Stimulated activated CD8-positive, alpha-beta memory T cell treated with anti-CD3 and anti-CD28 coated beads, Interleukin-4, amount 100 ng/mL, for 1 hour (primary cell): ENCODE measurements at regions not wholly inside any gene's neighbourhood (a gene's known extent, or its start where the extent isn't known, plus 50 kb on each side); places are given as distances from the start of the nearest gene placed in this dataset.
"Not testable (repeated sequence)": the region's sequence is repeated elsewhere in the genome, so short reads cannot be mapped to it uniquely, and the experiment has no call there.

ENCODE experiments used
- DNase-seq, 2 donors: peaks; one replicate each; pipeline ENCODE4 v3.0.0-alpha.2; 2020; ENCODE audit warnings: low read depth in 2 of 2, low spot score in 1 of 2

DNA sequence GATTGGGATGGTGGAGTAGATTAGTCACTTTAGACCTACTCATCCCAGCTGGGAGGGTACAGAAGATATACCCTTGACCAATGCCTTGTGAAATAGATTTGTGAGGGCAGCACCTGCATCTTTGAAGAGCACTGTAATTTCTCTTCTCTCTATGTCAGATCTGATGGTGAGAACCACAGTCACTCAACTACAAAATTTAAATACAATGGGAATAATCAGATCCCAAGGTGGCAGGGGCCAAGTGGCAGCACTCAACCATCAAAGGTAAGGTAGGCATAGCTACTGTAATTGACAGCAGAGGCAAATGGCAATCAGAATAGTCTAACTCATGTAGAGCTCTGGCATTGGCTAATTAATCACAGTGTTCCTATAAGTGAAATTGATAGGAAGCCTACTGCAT is 212.0 kb upstream of the HES1 start:
- DNase-seq = not testable (repeated sequence)

DNA sequence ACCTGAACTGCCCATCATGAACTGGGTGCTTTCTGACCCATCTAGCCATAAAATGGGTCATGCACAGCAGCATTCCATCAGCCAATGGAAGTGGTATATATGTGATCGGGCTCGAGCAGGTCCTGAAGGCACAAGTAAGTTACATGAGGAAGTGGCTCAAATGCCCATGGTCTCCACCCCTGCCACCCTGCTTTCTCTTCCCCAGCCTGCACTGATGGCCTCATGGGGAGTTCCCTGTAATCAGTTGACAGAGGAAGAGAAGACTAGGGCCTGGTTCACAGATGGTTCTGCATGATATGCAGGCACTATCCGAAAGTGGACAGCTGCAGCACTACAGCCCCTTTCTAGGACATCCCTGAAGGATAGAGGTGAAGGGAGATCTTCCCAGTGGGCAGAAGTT is 209.9 kb upstream of the HES1 start:
- not testable (repeated sequence) for DNase-seq

DNA sequence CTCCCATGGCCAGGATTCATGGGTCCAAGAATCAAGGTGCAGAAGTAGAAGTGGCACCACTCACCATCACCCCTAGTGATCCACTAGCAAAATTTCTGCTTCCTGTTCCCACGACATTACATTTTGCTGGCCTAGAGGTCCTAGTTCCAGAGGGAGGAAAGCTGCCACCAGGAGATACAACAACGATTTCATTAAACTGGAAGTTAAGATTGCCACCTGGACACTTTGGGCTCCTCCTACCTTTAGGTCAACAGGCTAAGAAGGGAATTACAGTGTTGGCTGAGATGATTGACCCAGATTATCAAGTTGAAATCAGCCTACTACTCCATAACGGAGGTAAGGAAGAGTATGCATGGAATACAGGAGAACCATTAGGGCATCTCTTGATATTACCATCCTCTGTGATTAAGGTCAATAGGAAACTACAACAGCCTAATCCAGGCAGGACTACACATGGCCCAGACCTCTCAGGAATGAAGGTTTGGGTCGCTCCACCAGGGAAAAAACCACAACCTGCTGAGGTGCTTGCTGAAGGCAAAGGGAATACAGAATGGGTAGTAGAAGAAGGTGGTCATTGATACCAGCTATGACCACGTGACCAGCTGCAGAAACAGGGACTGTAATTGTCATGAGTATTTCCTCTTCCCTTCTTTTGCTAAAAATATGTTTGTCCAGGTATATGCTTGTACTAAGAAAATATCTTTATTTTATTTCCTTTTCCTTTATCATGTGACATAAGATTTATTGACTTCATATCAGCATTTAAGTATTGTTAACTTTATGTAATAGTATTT is 208.3 kb upstream of the HES1 start:
- DNase-seq = not testable (repeated sequence)

DNA sequence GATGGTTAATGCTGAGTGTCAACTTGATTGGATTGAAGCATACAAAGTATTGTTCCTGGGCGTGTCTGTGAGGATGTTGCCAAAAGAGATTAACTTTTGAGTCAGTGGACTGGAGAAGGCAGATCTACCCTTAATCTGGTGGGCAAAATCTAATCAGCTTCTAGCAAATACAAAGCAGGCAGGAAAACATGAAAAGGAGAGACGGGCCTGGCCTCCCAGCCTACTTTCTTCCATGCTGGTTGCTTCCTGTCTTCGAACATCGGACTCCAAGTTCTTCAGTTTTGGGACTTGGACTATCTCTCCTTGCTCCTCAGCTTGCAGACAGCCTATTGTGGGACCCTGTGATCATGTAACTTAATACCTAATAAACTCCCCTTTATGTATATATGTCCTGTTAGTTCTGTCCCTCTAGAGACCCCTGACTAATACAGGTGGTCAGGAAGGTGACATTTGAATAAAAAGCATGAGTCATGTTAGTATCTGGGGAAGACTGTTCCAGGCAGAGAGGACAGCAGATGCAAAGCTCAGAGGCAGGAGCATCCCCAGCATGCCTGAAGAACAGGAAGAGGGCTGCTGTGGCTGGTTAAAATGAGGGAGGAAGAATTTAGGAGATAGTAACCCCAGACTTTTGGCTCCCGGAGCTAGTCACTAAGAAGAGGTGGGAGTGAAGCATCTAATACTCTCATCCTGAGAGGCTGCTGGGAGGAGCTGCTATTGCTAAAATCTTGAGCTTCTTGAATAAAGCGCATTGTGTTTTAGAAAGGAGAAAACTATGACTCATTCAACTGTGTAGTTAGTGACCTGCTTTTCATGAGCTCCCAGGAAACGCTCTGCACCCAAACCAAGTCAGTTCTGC is 207.4 kb upstream of the HES1 start:
- DNase-seq = no peak

DNA sequence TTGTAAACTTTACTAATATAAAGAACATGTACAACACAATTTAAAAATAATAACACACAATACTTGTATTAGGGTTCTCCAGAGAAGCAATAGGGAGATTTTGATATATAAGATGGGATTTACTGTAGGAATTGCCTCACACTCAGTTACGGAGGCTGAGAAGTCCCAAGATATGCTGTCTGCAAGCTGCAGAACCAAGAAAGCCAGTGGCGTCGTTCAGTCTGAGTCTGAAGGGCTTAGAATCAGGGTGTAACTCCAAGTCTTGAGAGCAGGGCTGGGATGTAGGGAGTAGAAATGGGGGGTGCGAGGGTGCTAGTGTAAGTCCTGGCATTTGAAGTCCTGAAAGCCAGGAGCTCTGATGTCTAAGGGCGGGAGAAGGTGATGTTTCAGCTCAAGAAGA is 206.6 kb upstream of the HES1 start:
- DNase-seq = no peak

DNA sequence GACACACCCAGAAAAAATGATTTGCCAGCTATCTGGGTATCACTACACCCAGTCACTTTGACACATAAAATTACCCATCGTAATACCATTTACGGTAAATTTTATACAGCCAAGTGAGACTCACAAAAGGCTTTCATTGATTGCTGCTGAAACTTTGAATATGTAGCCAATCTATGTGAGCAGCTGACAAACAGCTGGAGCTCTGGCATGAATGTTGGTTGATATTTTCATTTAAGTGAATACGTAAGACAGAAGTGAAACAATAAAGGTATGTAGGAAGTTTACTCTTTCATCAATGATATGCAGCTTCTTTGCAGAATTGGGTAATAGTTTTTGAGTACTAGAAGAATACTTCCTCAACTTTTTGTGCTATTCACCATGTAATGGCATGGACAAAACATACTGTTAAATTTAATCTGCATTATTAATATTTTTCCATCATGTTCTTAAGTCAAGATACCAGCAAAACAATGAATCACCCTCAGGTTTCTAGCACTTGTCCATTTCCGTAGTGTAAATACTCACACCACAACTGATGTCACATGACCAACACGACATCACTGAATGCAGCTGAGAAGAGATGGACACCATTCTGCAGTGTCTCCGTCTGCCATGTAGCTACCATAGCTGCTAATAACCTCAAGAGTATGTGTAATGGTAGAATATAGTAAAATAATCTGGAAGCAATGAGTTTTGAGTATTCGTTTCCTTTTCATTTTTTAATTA is 205.9 kb upstream of the HES1 start:
- DNase-seq = no peak

DNA sequence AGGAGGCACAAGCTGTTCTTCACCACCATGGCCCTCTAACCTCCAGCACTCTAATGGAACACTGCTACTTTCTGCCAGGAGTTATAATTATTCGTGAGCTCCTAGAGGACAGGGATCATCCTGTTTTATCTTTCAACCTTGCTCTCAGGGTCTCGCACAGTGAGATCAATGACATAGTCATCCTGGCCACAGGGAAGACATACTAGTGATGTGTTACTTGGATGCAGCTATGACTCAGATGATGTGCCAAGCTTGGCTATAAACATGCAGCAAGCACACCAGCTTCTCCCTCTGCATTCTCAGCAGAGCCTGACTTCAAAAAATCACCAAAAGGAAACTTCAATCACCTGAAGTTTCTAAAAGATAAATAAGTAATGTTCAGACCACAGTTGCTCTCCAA is 203.8 kb upstream of the HES1 start:
- DNase-seq = no peak

DNA sequence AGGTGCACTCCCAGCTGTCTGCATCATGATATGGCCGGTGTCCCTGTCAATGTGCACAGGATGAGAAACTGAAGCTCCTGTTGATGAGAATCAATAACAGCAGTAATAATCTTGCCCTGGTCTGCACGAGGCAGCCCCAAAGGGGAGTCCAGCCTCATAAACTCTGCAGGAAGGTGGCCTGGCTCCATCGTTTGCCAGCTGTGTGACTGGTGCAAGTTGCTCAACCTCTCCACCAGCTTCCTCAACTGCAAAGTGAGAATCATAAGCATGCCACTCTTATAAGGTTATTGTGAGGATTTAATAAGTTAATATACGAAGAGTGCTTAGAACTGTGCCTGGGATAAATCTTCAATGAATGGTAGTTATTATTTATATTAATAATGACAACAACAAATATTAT is 203.4 kb upstream of the HES1 start:
- DNase-seq = no peak

DNA sequence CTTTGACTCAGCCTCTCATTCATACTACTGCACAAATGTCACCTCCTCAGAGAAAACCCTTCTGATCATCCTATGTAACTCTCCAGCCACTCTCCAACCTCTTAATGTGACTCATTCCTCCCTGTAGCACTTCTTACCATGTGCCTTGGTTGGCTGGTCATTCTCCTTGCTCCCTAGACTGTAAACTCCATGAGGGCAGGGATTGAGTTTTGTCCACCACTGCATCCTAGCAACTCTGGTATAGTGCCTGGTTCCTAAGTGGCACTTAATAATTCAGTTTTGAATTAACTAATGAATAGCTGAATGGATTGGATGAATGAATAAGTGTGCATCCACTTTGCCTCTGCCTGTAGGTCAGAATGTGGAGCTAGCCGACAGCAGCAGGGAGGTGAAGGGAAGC is 202.5 kb upstream of the HES1 start:
- DNase-seq = no peak

DNA sequence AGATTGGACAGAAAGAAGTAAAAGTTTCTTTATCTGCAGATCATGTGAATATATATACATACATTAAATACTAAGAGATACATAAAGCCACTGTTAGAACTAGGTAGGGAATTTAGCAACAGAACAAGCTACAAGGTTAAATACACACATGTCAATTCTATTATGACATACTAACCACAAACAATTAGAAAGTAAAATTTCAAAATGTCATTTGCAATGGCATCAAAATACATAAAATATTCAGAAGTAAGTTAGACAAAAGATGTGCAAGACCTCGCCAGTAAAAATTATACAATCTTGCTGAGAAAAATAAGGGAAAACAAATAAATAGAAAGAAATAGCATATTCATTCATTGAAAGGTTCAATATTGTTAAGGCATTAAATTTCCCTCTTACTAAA is 200.0 kb upstream of the HES1 start:
- no peak for DNase-seq

DNA sequence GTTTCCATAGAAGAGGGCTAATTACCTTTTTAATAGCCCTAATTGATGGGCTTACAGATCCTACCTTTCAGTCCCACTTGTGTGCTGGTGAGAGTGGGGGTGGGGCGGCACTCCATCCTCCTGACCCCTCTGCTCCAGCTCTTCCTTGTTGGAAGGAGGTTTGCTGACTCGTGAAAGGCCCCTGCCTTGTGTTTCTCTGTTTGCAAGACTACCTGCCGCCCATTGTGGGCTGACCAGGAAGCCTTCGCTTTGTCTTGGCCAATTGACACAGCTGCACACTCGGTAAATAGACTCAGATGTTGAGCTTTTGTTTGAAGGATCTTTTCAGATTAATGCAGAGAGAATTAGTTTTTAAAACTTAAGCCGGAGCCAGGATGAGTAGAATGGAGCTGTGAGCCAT is 197.3 kb upstream of the HES1 start:
- DNase-seq = no peak

DNA sequence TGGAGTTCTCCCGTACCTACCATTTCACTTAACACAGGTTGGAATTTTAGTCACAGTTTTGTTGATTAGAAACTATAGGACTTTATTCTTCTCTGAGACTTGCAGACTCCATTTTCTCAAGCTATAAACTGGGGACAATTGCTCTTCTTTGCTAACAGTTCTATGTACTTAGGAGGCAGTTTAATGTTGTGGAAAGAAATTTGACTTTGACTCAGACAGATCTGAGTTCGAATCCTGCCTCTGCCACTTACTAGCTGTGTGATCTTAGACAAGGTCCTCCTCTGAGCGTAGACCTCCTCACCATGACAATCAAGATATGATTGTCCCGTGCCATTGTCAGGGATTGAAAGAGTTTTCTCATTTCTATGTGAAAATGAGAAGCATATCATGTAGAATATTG is 196.4 kb upstream of the HES1 start:
- DNase-seq = no peak

DNA sequence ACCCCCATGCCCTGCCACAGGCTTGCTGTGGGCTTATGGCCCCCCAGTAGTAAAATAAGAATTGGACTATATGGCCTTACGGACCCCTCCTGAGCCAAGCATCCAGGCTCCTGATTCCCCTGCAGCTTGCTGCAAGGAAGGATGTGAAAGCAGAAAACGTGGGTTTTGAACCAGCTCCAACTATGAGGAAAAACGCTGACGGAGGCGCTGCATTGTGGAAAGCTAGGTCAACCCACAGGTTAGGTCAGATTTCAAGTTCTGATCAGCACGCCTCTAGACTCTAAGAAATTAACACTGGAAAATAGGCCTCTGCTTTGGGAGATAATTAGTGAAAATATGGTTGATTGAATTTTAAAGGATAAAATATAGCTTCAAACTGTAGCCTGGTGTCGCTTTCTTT is 195.4 kb upstream of the HES1 start:
- DNase-seq = no peak

DNA sequence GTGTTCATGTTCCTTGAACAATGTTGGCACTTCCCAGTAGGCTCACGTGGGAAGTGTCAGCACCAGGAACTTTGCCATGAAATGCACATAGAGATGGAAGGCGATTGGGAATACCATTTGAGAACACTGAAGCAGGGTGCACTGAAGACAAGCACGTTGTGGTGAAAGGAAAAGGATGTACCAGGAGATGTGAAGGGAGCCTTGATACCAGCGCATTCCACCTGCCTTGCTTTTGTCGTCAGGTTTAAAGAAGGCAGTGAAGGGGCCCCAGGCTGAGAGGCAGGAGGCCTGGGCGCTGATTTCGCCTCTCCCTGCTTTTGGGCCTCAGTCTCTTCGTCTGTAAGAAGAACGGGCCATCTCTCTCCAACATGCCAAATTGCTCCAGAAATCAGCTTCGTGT is 194.5 kb upstream of the HES1 start:
- no peak for DNase-seq

DNA sequence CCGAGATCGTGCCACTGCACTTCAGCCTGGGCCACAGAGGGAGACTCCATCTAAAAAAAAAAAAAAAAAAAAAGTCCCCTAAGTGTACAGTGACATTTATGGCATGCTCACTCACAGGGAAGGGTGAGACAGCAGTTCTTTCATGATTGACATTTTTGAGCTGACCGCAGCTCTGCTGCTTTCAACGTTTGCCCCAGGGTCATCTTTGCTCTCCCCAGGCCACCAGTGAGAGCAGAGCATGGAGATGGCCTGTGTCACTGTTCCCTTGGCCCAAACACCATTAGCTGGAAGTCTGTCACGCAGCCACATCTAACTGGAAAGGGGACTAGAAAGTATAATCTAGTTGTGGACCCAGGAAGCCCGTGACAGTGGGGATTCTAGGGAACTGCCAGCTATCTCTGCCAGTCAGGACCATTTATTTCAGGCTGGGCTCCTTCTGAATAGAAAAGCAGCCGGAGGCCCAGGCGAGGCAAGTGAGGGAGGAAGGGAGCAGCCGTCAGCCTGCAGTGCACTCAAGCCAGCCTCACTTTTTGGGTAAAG is 193.4 kb upstream of the HES1 start:
- no peak for DNase-seq

DNA sequence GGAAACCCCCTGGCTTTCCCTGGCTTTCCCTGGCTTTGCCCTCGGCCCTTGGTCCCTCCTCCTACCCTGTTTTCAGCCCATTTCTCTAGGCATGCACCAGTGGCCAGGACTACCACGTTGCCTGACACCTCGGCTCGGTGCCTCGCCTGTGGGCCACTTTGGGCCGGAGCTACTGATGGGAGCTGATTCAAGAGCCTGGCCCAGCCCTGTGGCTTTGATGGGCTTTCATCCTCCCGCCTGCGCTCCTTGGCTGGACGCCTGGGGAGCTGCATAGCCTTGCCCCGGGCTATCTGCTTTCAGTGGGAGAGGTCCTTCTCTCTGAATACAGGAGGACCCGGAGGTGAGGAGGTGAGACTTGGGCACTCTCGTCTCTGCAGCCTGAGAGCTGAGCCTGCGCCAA is 192.7 kb upstream of the HES1 start:
- no peak for DNase-seq

DNA sequence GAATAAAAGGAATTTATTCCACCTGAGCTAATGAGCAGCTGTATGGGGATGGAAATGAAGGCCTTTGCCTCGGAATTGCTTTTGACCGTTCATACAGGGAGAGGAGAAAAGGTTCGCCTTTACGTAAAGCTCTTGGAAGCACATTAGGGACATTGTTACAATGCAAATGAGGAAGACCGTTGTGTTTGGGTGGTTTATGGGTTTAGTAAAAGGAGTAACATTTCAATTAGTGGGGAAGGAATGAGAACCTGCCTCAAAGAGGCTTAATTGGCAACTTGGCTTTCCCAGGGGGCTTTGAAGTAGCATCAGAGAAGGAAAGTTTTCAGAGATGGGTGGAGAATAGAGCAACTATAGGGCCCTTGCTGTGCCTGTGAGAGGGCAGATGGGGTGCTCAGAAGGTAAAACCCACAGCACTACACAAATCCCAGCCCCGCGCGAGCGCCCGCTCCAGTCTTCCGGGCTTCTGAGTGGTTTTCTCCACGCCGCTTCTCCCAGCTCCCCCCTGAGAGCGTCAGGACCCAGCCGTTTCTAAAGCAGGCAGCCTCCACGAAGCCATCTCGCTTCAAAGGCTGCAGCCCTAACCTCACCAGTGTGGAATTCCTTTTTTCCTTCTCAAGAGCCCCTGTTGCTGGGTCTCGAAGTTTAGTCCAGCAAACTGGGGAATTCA is 192.0 kb upstream of the HES1 start:
- no peak for DNase-seq

DNA sequence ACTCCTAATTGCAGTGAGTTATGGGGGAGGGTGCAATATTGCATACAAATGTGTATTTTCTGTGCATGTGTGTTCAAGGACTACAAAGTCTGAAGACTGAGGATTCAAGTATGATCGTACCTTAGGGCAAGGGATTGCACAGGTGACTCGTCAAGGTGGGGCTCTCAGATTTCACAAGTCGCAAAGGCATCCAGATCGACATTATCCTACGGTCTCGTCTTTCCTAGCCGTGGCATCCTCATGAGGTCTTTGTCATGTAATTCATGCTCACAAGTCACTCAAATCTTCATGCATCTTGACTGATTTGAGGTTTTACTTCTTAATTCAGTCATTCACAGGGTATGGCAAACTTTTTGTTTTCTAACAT is 191.4 kb upstream of the HES1 start:
- DNase-seq = no peak

DNA sequence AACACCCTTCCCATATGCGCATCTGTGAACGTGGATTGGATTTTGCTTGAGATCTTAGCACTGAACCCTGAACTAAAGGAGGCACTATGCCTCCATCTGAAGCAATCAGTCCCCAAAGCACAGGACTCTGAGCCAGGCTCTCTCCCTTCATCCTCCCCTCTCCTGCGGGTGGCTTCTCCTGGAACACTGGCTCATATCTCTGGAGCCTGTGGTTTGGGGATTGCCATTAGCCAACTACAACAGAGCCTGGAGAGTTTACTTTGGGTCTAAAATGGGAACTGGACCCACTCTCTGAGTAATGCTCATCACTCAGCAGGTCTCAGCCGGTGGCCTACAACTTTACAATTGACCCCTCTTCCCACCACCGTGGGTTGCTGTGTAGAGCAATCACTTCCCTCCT is 190.8 kb upstream of the HES1 start:
- no peak for DNase-seq

DNA sequence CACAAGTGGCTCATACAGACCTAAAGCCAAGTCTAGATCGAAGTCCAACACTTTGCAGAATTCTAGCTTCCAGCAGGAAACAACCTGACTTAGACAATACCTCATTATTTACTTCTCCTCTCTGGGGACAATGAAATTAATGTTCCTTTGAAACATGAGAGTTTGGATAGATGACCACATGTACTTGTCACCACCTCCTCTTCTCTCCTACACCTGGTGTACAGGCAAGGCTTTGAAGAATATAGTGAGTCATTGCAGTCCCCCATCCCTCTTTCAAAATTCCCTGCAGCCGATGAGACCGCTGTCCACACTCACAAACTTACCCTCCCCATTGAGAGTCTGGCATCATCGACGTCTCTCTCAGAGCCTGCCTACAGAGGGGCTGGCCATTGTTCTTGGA is 189.0 kb upstream of the HES1 start:
- no peak for DNase-seq

DNA sequence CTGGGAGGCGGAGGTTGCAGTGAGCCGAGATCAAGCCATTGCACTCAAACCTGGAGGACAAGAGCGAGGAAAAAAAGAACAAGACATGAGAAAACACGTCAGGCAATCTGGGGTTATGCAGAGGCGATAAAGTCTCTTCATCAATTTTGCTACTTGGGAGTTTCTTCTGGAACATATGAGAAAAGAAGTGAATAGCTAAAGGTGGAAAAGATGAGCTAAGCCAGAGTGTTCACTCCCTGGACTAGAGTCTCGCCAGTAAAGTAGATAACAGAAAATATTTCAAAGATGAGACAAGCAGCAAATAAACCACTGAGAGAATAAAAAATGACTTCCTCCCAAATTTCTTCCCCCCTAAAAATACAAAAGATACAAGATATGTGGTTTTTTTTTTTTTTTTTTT is 188.4 kb upstream of the HES1 start:
- DNase-seq = no peak
